Mucosa of descending colon (tissue), 3 donors: ENCODE measurements at regions not wholly inside any gene's neighbourhood (a gene's known extent, or its start where the extent isn't known, plus 50 kb on each side); places are given as distances from the start of the nearest gene placed in this dataset.

Experiments used
- ATAC-seq: fragments of 200-7000 bp; cut with Tn5 transposase; one replicate; pipeline ENCODE4 v1.9.1; 2020; ENCODE audit warnings: mild to moderate bottlenecking, moderate library complexity
- DNase-seq, 3 donors: peaks; one replicate each; pipeline ENCODE4 v3.0.0-alpha.2; 2020
- H3K36me3 ChIP-seq: fragments of 200-600 bp; one replicate; pipeline ENCODE4 v1.8.0; 2021; ENCODE audit warnings: low read depth, mild to moderate bottlenecking
- H3K4me1 ChIP-seq: fragments of 200-600 bp; one replicate; pipeline ENCODE4 v1.8.0; 2021; ENCODE audit warnings: low read depth, mild to moderate bottlenecking
- H3K4me3 ChIP-seq: fragments of 200-600 bp; one replicate; pipeline ENCODE4 v1.8.0; 2021; ENCODE audit warnings: mild to moderate bottlenecking
- H3K9me3 ChIP-seq: fragments of 200-600 bp; one replicate; pipeline ENCODE4 v1.8.0; 2021; ENCODE audit warnings: mild to moderate bottlenecking
- CTCF ChIP-seq: fragments of 200-600 bp; IDR thresholded peaks from one replicate; pipeline ENCODE4 v1.8.0; 2022; ENCODE audit warnings: antibody characterized with exemption, mild to moderate bottlenecking
- intact Hi-C, 2 donors: fragments of 100-400 bp; cut with DNase I in 1 of 2; cut with micrococcal nuclease in 1 of 2; formaldehyde crosslinking; loops; one replicate each; pipeline versions ENCODE4 v1.11.0 to v1.11.1; 2022; cut with DNase I, micrococcal nuclease
- donor health status: DM: no; HTN: no; CAD: no; lungs with moderate emphysema.
- donor health status: DM: no; HTN: no; CAD: no.
- donor health status: DM: no; HTN: yes; CAD: no.

DNA sequence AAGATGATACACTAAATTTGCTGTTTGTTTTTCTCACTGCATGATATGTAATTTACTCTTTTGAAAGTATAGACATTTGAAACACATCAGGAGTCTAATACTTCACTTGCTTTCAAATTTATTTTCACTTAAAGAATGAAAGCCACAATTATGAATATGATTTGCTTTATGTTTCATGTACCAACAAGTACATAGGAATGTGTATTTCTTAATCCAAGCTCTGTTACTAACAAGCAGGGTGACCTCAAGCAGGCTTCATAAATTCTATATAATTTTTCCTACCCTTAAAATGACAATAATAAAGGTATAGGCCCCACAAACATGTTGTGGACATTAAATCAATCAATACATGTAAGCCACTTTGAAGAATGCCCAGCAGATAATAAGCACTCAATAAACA, 170.2 kb upstream of the P2RY1 start:
- no peak for TF ChIP-seq CTCF
- no peak overlapping the region for H3K4me3 ChIP-seq
- intact Hi-C loops, result no loop called here
- no peak for DNase-seq
- no peaks in the 10 kb centered on the region for H3K9me3 ChIP-seq
- ATAC-seq, result no peak
- no peaks in the 10 kb centered on the region for H3K36me3 ChIP-seq
- H3K4me1 ChIP-seq, result no peaks in the 10 kb centered on the region

DNA sequence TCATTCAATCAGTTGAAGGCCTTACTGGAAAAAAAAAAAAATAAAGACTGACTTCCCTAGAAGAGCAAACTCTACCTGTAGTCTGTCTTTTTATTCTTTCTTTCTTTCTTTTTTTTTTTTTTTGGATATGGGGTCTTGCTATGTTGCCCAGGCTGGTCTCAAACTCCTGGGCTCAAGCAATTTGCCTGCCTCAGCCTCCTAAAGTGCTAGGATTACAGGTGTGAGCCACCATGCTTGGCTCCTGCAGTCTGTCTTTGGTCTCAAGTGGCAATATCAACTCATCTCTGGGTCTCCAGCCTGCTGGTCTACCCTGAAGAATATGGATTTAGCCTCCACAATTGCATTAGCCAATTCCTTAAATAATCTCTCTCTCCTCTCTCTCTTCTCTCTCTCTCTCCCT, 167.7 kb upstream of the P2RY1 start:
- Histone ChIP-seq H3K4me3 (no peak overlapping the region), H3K4me1 (no peaks in the 10 kb centered on the region), H3K36me3 (no peaks in the 10 kb centered on the region), H3K9me3 (no peaks in the 10 kb centered on the region)
- no peak for DNase-seq
- TF ChIP-seq CTCF, result no peak
- ATAC-seq, result no peak
- intact Hi-C loops, result no loop called here

- no peak for DNase-seq
- intact Hi-C loops, result no loop called here
- H3K4me3 ChIP-seq, result no peak overlapping the region
- no peak for ATAC-seq
- TF ChIP-seq CTCF, result no peak
- H3K9me3 ChIP-seq, result no peaks in the 10 kb centered on the region
- H3K36me3 ChIP-seq, result no peaks in the 10 kb centered on the region
- H3K4me1 ChIP-seq, result no peaks in the 10 kb centered on the region
Measured at GRCh38 chr3:152669560-152669959, 165.4 kb upstream of the P2RY1 start.

DNA sequence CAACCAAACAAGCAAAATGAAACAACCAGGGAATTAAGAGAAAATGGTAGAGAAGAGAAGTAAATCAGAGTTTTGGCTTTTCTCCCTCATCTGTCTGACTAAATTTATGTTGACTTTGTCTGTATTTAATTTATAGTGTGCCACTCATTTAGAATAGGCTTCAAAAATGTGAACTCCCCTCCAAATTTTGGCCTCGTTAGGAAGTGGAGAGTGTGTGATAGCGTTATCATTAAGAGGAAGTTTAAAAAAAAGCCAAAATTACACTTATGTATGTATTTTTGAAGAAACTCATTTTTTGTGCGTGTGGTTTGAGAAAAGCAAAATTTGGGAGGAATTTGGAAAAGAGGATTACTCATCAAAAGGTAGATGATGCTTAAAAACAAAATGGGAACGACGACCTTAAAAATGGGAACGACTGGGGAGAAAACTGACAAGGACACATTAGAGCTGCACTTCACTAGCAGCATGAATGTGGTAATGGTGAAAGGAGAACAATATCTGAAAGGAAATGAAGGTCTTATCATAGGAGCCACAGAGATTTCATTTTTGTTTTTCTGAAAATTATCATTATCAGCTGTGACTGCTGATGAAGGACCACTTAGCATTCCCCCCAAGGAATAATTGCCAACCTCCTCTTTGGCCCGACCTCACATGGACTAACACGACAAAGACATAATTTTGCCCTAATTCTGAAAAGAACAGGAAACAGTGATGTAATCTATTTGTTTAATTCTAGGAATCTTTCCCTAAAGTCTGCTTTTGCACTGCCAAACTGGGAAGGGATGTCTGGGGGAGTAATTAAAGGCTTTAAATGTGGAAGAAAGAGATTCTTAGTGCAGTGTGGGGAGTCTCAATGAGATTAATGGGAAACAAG, 163.2 kb upstream of the P2RY1 start:
- no peaks in the 10 kb centered on the region for H3K9me3 ChIP-seq
- no peaks in the 10 kb centered on the region for H3K36me3 ChIP-seq
- DNase-seq (no peak), ATAC-seq (no peak)
- no peak for TF ChIP-seq CTCF
- intact Hi-C loops, result no loop called here
- H3K4me1 ChIP-seq, result no peaks in the 10 kb centered on the region
- H3K4me3 ChIP-seq, result no peak overlapping the region

GRCh38 chr3:152672320-152672649, 162.6 kb upstream of the P2RY1 start:
- Histone ChIP-seq H3K36me3 (no peaks in the 10 kb centered on the region), H3K4me3 (no peak overlapping the region), H3K4me1 (no peaks in the 10 kb centered on the region), H3K9me3 (no peaks in the 10 kb centered on the region)
- ATAC-seq, result no peak
- intact Hi-C loops, result no loop called here
- DNase-seq, result no peak
- no peak for TF ChIP-seq CTCF
